GM23248 (cell line): ENCODE measurements at regions not wholly inside any gene's neighbourhood (a gene's known extent, or its start where the extent isn't known, plus 50 kb on each side); places are given as distances from the start of the nearest gene placed in this dataset.
"Not testable (repeated sequence)": the region's sequence is repeated elsewhere in the genome, so short reads cannot be mapped to it uniquely, and the experiment has no call there.

ENCODE experiments used
- DNase-seq: peaks from one replicate; pipeline ENCODE4 v3.0.0-alpha.2; 2015
- H2AFZ ChIP-seq: fragments of 200-600 bp; sonication (generic); 2 replicates; pipeline ENCODE4 v1.6.1; 2016; ENCODE audit warnings: antibody characterized with exemption
- H3F3A ChIP-seq: fragments of 200-600 bp; sonication (generic); 2 replicates; pipeline ENCODE4 v1.6.1; 2016; ENCODE audit warnings: mild to moderate bottlenecking, antibody characterized with exemption, mixed run types; ENCODE audit not compliant: insufficient read depth
- H3K27ac ChIP-seq: fragments of 200-600 bp; sonication (generic); 2 replicates; pipeline ENCODE4 v1.5.1; 2016; ENCODE audit warnings: mild to moderate bottlenecking
- H3K27me3 ChIP-seq: fragments of 200-600 bp; sonication (generic); replicated peaks from 2 replicates; pipeline ENCODE4 v1.6.1; 2016; ENCODE audit warnings: mild to moderate bottlenecking; ENCODE audit not compliant: insufficient read depth
- H3K36me3 ChIP-seq: fragments of 200-600 bp; sonication (generic); 2 replicates; pipeline ENCODE4 v1.6.1; 2016; ENCODE audit warnings: low read depth, mild to moderate bottlenecking
- H3K4me1 ChIP-seq: fragments of 200-600 bp; sonication (generic); 2 replicates; pipeline ENCODE4 v1.6.1; 2016; ENCODE audit warnings: mild to moderate bottlenecking; ENCODE audit not compliant: insufficient read depth
- H3K4me2 ChIP-seq: fragments of 200-600 bp; sonication (generic); one replicate; pipeline ENCODE4 v1.6.1; 2016; ENCODE audit warnings: mild to moderate bottlenecking; ENCODE audit not compliant: unreplicated experiment
- H3K4me3 ChIP-seq: fragments of 200-600 bp; sonication (generic); 2 replicates; pipeline ENCODE4 v1.5.1; 2016; ENCODE audit warnings: mild to moderate bottlenecking
- H3K79me2 ChIP-seq: fragments of 200-600 bp; sonication (generic); 2 replicates; pipeline ENCODE4 v1.6.1; 2016; ENCODE audit warnings: mild to moderate bottlenecking; ENCODE audit not compliant: insufficient read depth
- H3K9ac ChIP-seq: fragments of 200-600 bp; sonication (generic); 2 replicates; pipeline ENCODE4 v1.6.1; 2016; ENCODE audit warnings: mild to moderate bottlenecking
- H3K9me2 ChIP-seq: fragments of 200-600 bp; sonication (generic); 2 replicates; pipeline ENCODE4 v1.6.1; 2016; ENCODE audit warnings: mixed run types, mild to moderate bottlenecking, moderate library complexity; ENCODE audit not compliant: insufficient read depth
- H3K9me3 ChIP-seq: fragments of 200-600 bp; sonication (generic); one replicate; pipeline ENCODE4 v1.6.1; 2017; ENCODE audit warnings: low read depth
- H4K20me1 ChIP-seq: fragments of 200-600 bp; sonication (generic); 2 replicates; pipeline ENCODE4 v1.6.0; 2016; ENCODE audit not compliant: insufficient read depth
- EZH2 ChIP-seq: fragments of 200-600 bp; sonication (generic); IDR thresholded peaks from 2 replicates; pipeline ENCODE4 v1.6.1; 2018; ENCODE audit warnings: antibody characterized with exemption, mild to moderate bottlenecking; ENCODE audit not compliant: insufficient read depth, poor library complexity, severe bottlenecking
- EZH2phosphoT487 ChIP-seq: fragments of 200-600 bp; sonication (generic); IDR thresholded peaks from 2 replicates; pipeline ENCODE4 v1.6.1; 2018; ENCODE audit warnings: antibody characterized with exemption, moderate library complexity, mild to moderate bottlenecking, low read depth; ENCODE audit not compliant: insufficient read depth
- WGBS, 2 experiments: methylation state at CpG; one replicate each; pipeline ENCODE4 v1.1.6; 2015 to 2017; ENCODE audit warnings: low lambda C conversion rate in 2 of 2, low coverage in 1 of 2; ENCODE audit errors: missing lambda C conversion rate in 2 of 2; 5-methylcytosine and 5-hydroxymethylcytosine counted together
- in situ Hi-C: fragments of 300-500 bp; cut with MboI; formaldehyde crosslinking; loops from 2 replicates; pipeline ENCODE4 v1.15.0; 2020

GRCh38 chr12:131204416-131205274 lies 250.9 kb downstream of the ADGRD1 start:
- Histone ChIP-seq H3K4me2 (no peak overlapping the region), H3K79me2 (no peaks in the 10 kb centered on the region), H3K9me2 (no peaks in the 10 kb centered on the region), H3K9ac (no peak overlapping the region), H3K4me1 (no peaks in the 10 kb centered on the region), H3K27me3 (no peaks in the 10 kb centered on the region), H3K4me3 (no peak overlapping the region), H2AFZ (no peak overlapping the region), H3K36me3 (no peaks in the 10 kb centered on the region), H3K9me3 (no peaks in the 10 kb centered on the region), H3F3A (no peaks in the 10 kb centered on the region), H3K27ac (no peak overlapping the region), H4K20me1 (no peaks in the 10 kb centered on the region)
- TF ChIP-seq EZH2 (no peak), EZH2phosphoT487 (no peak)
- no peak for DNase-seq
- whole genome bisulfite sequencing, 2 experiments = 46 to 53% methylated on average over 16 to 17 of the region's 17 CpGs
- in situ Hi-C loops = no loop called here

GRCh38 chr12:131205275-131205933 lies 251.7 kb downstream of the ADGRD1 start:
- H3F3A ChIP-seq, H3K79me2 ChIP-seq, H3K9ac ChIP-seq, DNase-seq, H3K27me3 ChIP-seq, H3K4me3 ChIP-seq, H3K4me2 ChIP-seq, H3K9me2 ChIP-seq, H3K4me1 ChIP-seq, H3K36me3 ChIP-seq, H2AFZ ChIP-seq, H4K20me1 ChIP-seq, H3K9me3 ChIP-seq, in situ Hi-C loops, H3K27ac ChIP-seq: not testable (repeated sequence)
- 56 to 57% methylated on average over 18 to 21 of the region's 23 CpGs for WGBS, 2 experiments

GRCh38 chr12:131206630-131207299 lies 253.1 kb downstream of the ADGRD1 start:
- H3K36me3 ChIP-seq, H3K79me2 ChIP-seq, H3K27ac ChIP-seq, H3K9me2 ChIP-seq, DNase-seq, H3K9me3 ChIP-seq, H3K4me2 ChIP-seq, H3K4me3 ChIP-seq, H2AFZ ChIP-seq, H3F3A ChIP-seq, H3K27me3 ChIP-seq, H3K4me1 ChIP-seq, H3K9ac ChIP-seq, H4K20me1 ChIP-seq, in situ Hi-C loops: not testable (repeated sequence)
- WGBS, 2 experiments = 37 to 40% methylated on average over 14 to 15 of the region's 19 CpGs

GRCh38 chr12:131207300-131207660 lies 253.6 kb downstream of the ADGRD1 start:
- H4K20me1 ChIP-seq, H3K4me1 ChIP-seq, H3F3A ChIP-seq, H3K9me2 ChIP-seq, in situ Hi-C loops, H3K4me3 ChIP-seq, H3K27ac ChIP-seq, H3K79me2 ChIP-seq, H3K36me3 ChIP-seq, H3K4me2 ChIP-seq, H3K27me3 ChIP-seq, H2AFZ ChIP-seq, H3K9me3 ChIP-seq, H3K9ac ChIP-seq, DNase-seq: not testable (repeated sequence)
- WGBS, 2 experiments = 56 to 69% methylated on average over 9 to 12 of the region's 12 CpGs

- 63 to 73% methylated on average over 14 of the region's 21 CpGs for WGBS, 2 experiments
- H3K4me3 ChIP-seq, H3K4me2 ChIP-seq, H3K9me2 ChIP-seq, H3K27ac ChIP-seq, DNase-seq, H3K4me1 ChIP-seq, H3K79me2 ChIP-seq, H2AFZ ChIP-seq, H3F3A ChIP-seq, H3K9ac ChIP-seq, in situ Hi-C loops, H3K36me3 ChIP-seq, H3K9me3 ChIP-seq, H3K27me3 ChIP-seq, H4K20me1 ChIP-seq: not testable (repeated sequence)
These were observed 254.1 kb downstream of the ADGRD1 start for GRCh38 chr12:131207841-131208240.
